Lung (tissue), 11 donors: ENCODE measurements at regions not wholly inside any gene's neighbourhood (a gene's known extent, or its start where the extent isn't known, plus 50 kb on each side); places are given as distances from the start of the nearest gene placed in this dataset.

ENCODE experiments used
- ATAC-seq: fragments of 200-7000 bp; cut with Tn5 transposase; one replicate; pipeline ENCODE4 v1.9.1; 2020; ENCODE audit warnings: moderate number of reproducible peaks; ENCODE audit not compliant: insufficient read depth, low FRiP score
- DNase-seq, 3 donors: peaks; one replicate each; pipeline ENCODE4 v3.0.0-alpha.2; 2013 to 2017
- H3K27ac ChIP-seq, 2 donors: one replicate each; pipeline ENCODE4 v1.5.1; 2013; ENCODE audit warnings: mild to moderate bottlenecking in 2 of 2, moderate library complexity in 2 of 2, control low read depth in 1 of 2, inconsistent platforms in 1 of 2, low read depth in 1 of 2, low read length in 1 of 2
- H3K27me3 ChIP-seq, 3 donors: one replicate each; pipeline ENCODE4 v1.5.1; 2013; ENCODE audit warnings: low read length in 2 of 3; ENCODE audit not compliant: control insufficient read depth in 3 of 3, insufficient read depth in 3 of 3
- H3K36me3 ChIP-seq, 4 donors: one replicate each; pipeline ENCODE4 v1.5.1; 2013; ENCODE audit warnings: low read length in 4 of 4, mild to moderate bottlenecking in 1 of 4, moderate library complexity in 1 of 4; ENCODE audit not compliant: control insufficient read depth in 4 of 4, insufficient read depth in 4 of 4
- H3K4me1 ChIP-seq, 5 donors: one replicate each; pipeline ENCODE4 v1.5.1; 2013; ENCODE audit warnings: low read length in 5 of 5, mild to moderate bottlenecking in 2 of 5, moderate library complexity in 1 of 5; ENCODE audit not compliant: control insufficient read depth in 5 of 5, insufficient read depth in 5 of 5
- H3K4me3 ChIP-seq: one replicate; pipeline ENCODE4 v1.5.1; 2013; ENCODE audit warnings: mild to moderate bottlenecking, control low read depth, moderate library complexity
- H3K9ac ChIP-seq, 2 donors: one replicate each; pipeline ENCODE4 v1.5.1; 2013; ENCODE audit warnings: low read length in 2 of 2, control low read depth in 1 of 2; ENCODE audit not compliant: insufficient read depth in 1 of 2
- H3K9me3 ChIP-seq, 4 donors: one replicate each; pipeline ENCODE4 v1.5.1; 2013; ENCODE audit warnings: low read length in 3 of 4, mild to moderate bottlenecking in 1 of 4, moderate library complexity in 1 of 4; ENCODE audit not compliant: control insufficient read depth in 4 of 4, insufficient read depth in 3 of 4
- WGBS, 2 donors: extraction: QIAGEN DNeasy Blood & Tissue Kit; methylation state at CpG; one replicate each; pipeline ENCODE4 v1.1.7; 2013; 5-methylcytosine and 5-hydroxymethylcytosine counted together
- TF ChIP-seq, protein P1 (sequence below): IDR thresholded peaks from 2 replicates; pipeline ENCODE4 v1.5.1; 2012; ENCODE audit warnings: mild to moderate bottlenecking; ENCODE audit errors: control extremely low read depth, extremely low read depth
- donor health status: control.
- donor health status: control.
- donor health status: Bipolar disorder and iron deficiency.
- donor health status: healthy.
- donor health status: DM: yes; HTN: yes; CAD: no.

DNA sequence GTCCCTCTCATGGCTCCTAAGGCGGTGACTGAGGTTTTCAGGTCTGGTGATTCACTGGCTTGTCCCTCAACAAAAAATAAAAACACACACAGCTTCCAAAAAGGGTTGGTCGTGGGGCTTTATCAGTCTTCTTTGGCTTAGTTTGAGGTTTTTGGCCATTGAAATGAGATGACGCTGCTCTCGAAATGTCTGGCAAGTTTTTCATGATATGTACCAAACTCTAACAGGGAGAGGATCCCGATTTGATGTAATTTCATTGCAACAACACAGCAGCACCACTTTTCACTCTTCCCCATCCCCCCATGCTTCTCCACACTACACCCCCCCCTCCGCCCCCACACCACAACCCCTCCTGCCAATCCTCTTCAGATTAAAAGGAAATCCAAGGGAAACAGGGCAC lies 187.1 kb upstream of the NFIA start:
- TF ChIP-seq, protein P1, sequence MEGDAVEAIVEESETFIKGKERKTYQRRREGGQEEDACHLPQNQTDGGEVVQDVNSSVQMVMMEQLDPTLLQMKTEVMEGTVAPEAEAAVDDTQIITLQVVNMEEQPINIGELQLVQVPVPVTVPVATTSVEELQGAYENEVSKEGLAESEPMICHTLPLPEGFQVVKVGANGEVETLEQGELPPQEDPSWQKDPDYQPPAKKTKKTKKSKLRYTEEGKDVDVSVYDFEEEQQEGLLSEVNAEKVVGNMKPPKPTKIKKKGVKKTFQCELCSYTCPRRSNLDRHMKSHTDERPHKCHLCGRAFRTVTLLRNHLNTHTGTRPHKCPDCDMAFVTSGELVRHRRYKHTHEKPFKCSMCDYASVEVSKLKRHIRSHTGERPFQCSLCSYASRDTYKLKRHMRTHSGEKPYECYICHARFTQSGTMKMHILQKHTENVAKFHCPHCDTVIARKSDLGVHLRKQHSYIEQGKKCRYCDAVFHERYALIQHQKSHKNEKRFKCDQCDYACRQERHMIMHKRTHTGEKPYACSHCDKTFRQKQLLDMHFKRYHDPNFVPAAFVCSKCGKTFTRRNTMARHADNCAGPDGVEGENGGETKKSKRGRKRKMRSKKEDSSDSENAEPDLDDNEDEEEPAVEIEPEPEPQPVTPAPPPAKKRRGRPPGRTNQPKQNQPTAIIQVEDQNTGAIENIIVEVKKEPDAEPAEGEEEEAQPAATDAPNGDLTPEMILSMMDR, result no peak
- no peak for ATAC-seq
- H3K9ac ChIP-seq, result no peak overlapping the region
- no peaks in the 10 kb centered on the region for H3K27me3 ChIP-seq
- no peak overlapping the region for H3K4me3 ChIP-seq
- peak overlapping the region in 1 of 2 donors; percentile 23 for H3K27ac ChIP-seq
- peaks cover 0 to 2% (median 0%) of the 10 kb centered on the region in 4 donors for H3K9me3 ChIP-seq
- 87 to 88% methylated on average over 6 of the region's 6 CpGs for WGBS, 2 donors
- DNase-seq, result peak in 1 of 3 donors; percentile 21
- H3K4me1 ChIP-seq, result peaks cover 0 to 23% (median 0%) of the 10 kb centered on the region in 5 donors
- no peaks in the 10 kb centered on the region for H3K36me3 ChIP-seq

DNA sequence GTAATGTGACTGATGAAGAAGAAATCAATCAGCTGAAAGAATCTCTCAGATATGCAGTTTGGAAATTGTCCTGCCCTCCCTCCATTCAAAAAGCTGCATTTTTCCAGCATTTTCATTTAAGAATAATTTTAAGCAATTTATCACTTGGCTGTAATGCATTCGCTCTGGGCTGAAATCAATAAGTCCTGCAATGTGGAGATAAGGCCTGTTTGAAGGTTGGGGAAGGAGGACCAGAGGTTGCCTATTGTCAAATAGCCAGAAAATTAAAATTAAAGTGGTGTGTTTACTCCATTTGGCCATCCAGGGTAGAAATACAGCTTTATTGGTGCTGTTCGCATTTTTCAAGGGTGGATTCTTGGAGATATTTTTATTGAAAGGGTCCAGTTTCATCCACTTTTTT lies 187.6 kb upstream of the NFIA start:
- H3K9me3 ChIP-seq, result peaks cover 0 to 2% (median 0%) of the 10 kb centered on the region in 4 donors
- no peaks in the 10 kb centered on the region for H3K36me3 ChIP-seq
- DNase-seq (no peak), ATAC-seq (no peak)
- peak overlapping the region in 1 of 2 donors; percentile 23 for H3K27ac ChIP-seq
- H3K4me1 ChIP-seq, result peaks cover 0 to 23% (median 0%) of the 10 kb centered on the region in 5 donors
- WGBS, 2 donors, result 94 to 95% methylated on average over 2 of the region's 2 CpGs
- H3K27me3 ChIP-seq, result no peaks in the 10 kb centered on the region
- H3K9ac ChIP-seq, result no peak overlapping the region
- TF ChIP-seq, protein P1, result no peak
- no peak overlapping the region for H3K4me3 ChIP-seq

DNA sequence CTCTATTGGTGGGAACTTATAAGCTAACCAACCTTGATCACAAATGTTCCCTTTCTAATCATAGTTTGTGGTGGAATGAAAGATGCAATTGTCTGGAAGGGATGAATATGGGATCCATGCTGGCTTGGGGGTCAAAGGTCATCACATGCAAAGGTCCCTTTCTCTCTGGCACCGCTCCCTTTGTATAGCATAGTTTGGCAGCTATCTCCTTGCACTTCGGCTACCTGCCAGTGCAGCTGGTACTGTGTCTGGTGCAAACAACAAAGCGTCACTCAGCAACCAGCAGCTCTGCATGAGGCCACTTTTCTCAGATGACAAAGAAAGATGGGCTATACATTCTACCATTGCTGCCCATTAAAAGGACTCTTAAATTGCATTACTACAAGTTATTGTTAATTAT lies 188.2 kb upstream of the NFIA start:
- TF ChIP-seq, protein P1, result no peak
- DNase-seq (no peak), ATAC-seq (no peak)
- no peak overlapping the region for H3K4me3 ChIP-seq
- no peak overlapping the region for H3K9ac ChIP-seq
- peaks cover 0 to 2% (median 0%) of the 10 kb centered on the region in 4 donors for H3K9me3 ChIP-seq
- no peak overlapping the region for H3K27ac ChIP-seq
- H3K4me1 ChIP-seq, result peaks cover 0 to 19% (median 0%) of the 10 kb centered on the region in 5 donors
- H3K36me3 ChIP-seq, result no peaks in the 10 kb centered on the region
- H3K27me3 ChIP-seq, result no peaks in the 10 kb centered on the region
- 94 to 100% methylated on average over 3 of the region's 3 CpGs for WGBS, 2 donors
